ENCODE measurements at regions not wholly inside any gene's neighbourhood (a gene's known extent, or its start where the extent isn't known, plus 50 kb on each side); places are given as distances from the start of the nearest gene placed in this dataset.

GRCh38 chr5:165579911-165580310 is 2074.5 kb downstream of the MAT2B start:
- H3K27me3 Mint-ChIP-seq (ENCODE audit: insufficient read depth), result no peaks in the 10 kb centered on the region
- Histone ChIP-seq H3K36me3 (ENCODE audit: control insufficient read depth, insufficient read depth, low read length) (no peaks in the 10 kb centered on the region), H3K27ac (ENCODE audit: low read depth, low read length) (no peak overlapping the region), H3K9me3 (ENCODE audit: control insufficient read depth, low read length) (no peaks in the 10 kb centered on the region), H3K27me3 (ENCODE audit: control insufficient read depth, insufficient read depth, low read length, poor library complexity, severe bottlenecking) (no peaks in the 10 kb centered on the region), H3K4me3 (ENCODE audit: low read length) (no peak overlapping the region), H3K4me1 (ENCODE audit: control insufficient read depth, insufficient read depth, low read length) (no peaks in the 10 kb centered on the region), H3K9ac (ENCODE audit: extremely low read depth, low read length, poor library complexity, severe bottlenecking) (no peak overlapping the region)
- H3K36me3 Mint-ChIP-seq (ENCODE audit: low read depth), result no peaks in the 10 kb centered on the region
- no peak for DNase-seq
- H3K9me3 Mint-ChIP-seq, result no peaks in the 10 kb centered on the region
- no peak overlapping the region for H3K4me3 Mint-ChIP-seq
- no peak overlapping the region for H3K27ac Mint-ChIP-seq
- H3K4me1 Mint-ChIP-seq, result no peaks in the 10 kb centered on the region
- no peak for TF ChIP-seq CTCF (conservative IDR thresholded peaks at IDR 0.05)

- Mint-ChIP-seq H3K4me3 (no peak overlapping the region), H3K27me3 (ENCODE audit: insufficient read depth) (no peaks in the 10 kb centered on the region), H3K27ac (no peak overlapping the region), H3K4me1 (no peaks in the 10 kb centered on the region), H3K36me3 (ENCODE audit: low read depth) (no peaks in the 10 kb centered on the region), H3K9me3 (no peaks in the 10 kb centered on the region)
- no peak overlapping the region for H3K9ac ChIP-seq (ENCODE audit: extremely low read depth, low read length, poor library complexity, severe bottlenecking)
- no peak overlapping the region for H3K4me3 ChIP-seq (ENCODE audit: low read length)
- no peaks in the 10 kb centered on the region for H3K9me3 ChIP-seq (ENCODE audit: control insufficient read depth, low read length)
- TF ChIP-seq CTCF (conservative IDR thresholded peaks at IDR 0.05), result no peak
- H3K4me1 ChIP-seq (ENCODE audit: control insufficient read depth, insufficient read depth, low read length), result no peaks in the 10 kb centered on the region
- H3K27ac ChIP-seq (ENCODE audit: low read depth, low read length), result no peak overlapping the region
- WGBS, 2 experiments (ENCODE audit: insufficient coverage in 1 of 2, insufficient read length in 1 of 2), result 83% methylated on average over 1 of the region's 1 CpG; no CpG with 5 or more reads in 1 of the 2 experiments
- DNase-seq, result no peak
- H3K36me3 ChIP-seq (ENCODE audit: control insufficient read depth, insufficient read depth, low read length), result no peaks in the 10 kb centered on the region
- H3K27me3 ChIP-seq (ENCODE audit: control insufficient read depth, insufficient read depth, low read length, poor library complexity, severe bottlenecking), result no peaks in the 10 kb centered on the region
Measured at GRCh38 chr5:165594693-165595092, 2089.3 kb downstream of the MAT2B start.

- no peak for TF ChIP-seq CTCF (conservative IDR thresholded peaks at IDR 0.05)
- H3K4me3 ChIP-seq (ENCODE audit: low read length), result no peak overlapping the region
- no peak overlapping the region for H3K4me3 Mint-ChIP-seq
- H3K4me1 Mint-ChIP-seq, result peaks cover 3% of the 10 kb centered on the region
- no peaks in the 10 kb centered on the region for H3K4me1 ChIP-seq (ENCODE audit: control insufficient read depth, insufficient read depth, low read length)
- no peak for DNase-seq
- peaks cover 4% of the 10 kb centered on the region for H3K9me3 Mint-ChIP-seq
- no peak overlapping the region for H3K27ac ChIP-seq (ENCODE audit: low read depth, low read length)
- no peaks in the 10 kb centered on the region for H3K27me3 Mint-ChIP-seq (ENCODE audit: insufficient read depth)
- H3K9me3 ChIP-seq (ENCODE audit: control insufficient read depth, low read length), result no peaks in the 10 kb centered on the region
- H3K27ac Mint-ChIP-seq, result no peak overlapping the region
- H3K36me3 ChIP-seq (ENCODE audit: control insufficient read depth, insufficient read depth, low read length), result no peaks in the 10 kb centered on the region
- H3K27me3 ChIP-seq (ENCODE audit: control insufficient read depth, insufficient read depth, low read length, poor library complexity, severe bottlenecking), result no peaks in the 10 kb centered on the region
- no peaks in the 10 kb centered on the region for H3K36me3 Mint-ChIP-seq (ENCODE audit: low read depth)
- WGBS, 2 experiments (ENCODE audit: insufficient coverage in 1 of 2, insufficient read length in 1 of 2), result 69 to 89% methylated on average over 6 to 8 of the region's 8 CpGs
- no peak overlapping the region for H3K9ac ChIP-seq (ENCODE audit: extremely low read depth, low read length, poor library complexity, severe bottlenecking)
Measured at GRCh38 chr5:165602529-165602928, 2097.1 kb downstream of the MAT2B start.

Measured in endodermal cell (in vitro differentiated cells).